Endothelial cell of umbilical vein (primary cell): ENCODE measurements at regions not wholly inside any gene's neighbourhood (a gene's known extent, or its start where the extent isn't known, plus 50 kb on each side); places are given as distances from the start of the nearest gene placed in this dataset.

Experiments
- BruUV-seq: library from RNA; stranded (reverse); fragments of 400-500 nt; replicated peaks from 2 replicates; lab custom pipeline; 2021; lab: Mats Ljungman, UMichigan
- CTCF ChIA-PET: fragments of 300-600, 350-600 bp; sonication (Branson Sonifier 250); formaldehyde crosslinking; loops from one replicate; lab custom pipeline; 2021; ENCODE audit warnings: antibody characterized with exemption, inconsistent platforms; lab: Charles Lee
- POLR2A ChIA-PET: fragments of 300-600, 350-600 bp; sonication (Branson Sonifier 250); formaldehyde crosslinking; loops from one replicate; lab custom pipeline; 2021; ENCODE audit warnings: antibody characterized with exemption, inconsistent platforms; lab: Charles Lee
- DNase-seq: peaks from one replicate; pipeline ENCODE4 v3.0.0-alpha.2; 2011; ENCODE audit warnings: low read depth, low spot score
- FAIRE-seq: peaks from 2 replicates; lab custom pipeline; 2011; peaks lifted over from hg19 to GRCh38; lab: Jason Lieb, UNC
- H2AFZ ChIP-seq: 2 replicates; pipeline ENCODE4 v1.6.0; 2012; ENCODE audit warnings: low read depth, low read length, control low read depth, inconsistent platforms
- H3K27ac ChIP-seq: 2 replicates; pipeline ENCODE4 v1.5.1; 2011; ENCODE audit warnings: low read depth, mild to moderate bottlenecking, control low read depth, low read length, moderate library complexity; ENCODE audit not compliant: insufficient read depth
- H3K27me3 ChIP-seq, 2 experiments: 2 replicates each; pipeline versions ENCODE4 v1.6.0 to v1.6.1; 2011; ENCODE audit warnings: low read length in 2 of 2, mixed read lengths in 1 of 2; ENCODE audit not compliant: control insufficient read depth in 2 of 2, insufficient read depth in 2 of 2
- H3K36me3 ChIP-seq, 2 experiments: 2 replicates in 1 of 2; 3 replicates in 1 of 2; pipeline ENCODE4 v1.5.1; 2011; ENCODE audit warnings: low read length in 2 of 2, mild to moderate bottlenecking in 1 of 2, moderate library complexity in 1 of 2; ENCODE audit not compliant: control insufficient read depth in 2 of 2, insufficient read depth in 2 of 2; ENCODE audit errors: extremely low read depth in 1 of 2
- H3K4me1 ChIP-seq: 3 replicates; pipeline ENCODE4 v1.5.1; 2011; ENCODE audit warnings: mild to moderate bottlenecking, low read length; ENCODE audit not compliant: control insufficient read depth, insufficient read depth; ENCODE audit errors: extremely low read depth
- H3K4me2 ChIP-seq: 2 replicates; pipeline ENCODE4 v1.6.1; 2011; ENCODE audit warnings: low read length, control low read depth, mixed read lengths; ENCODE audit not compliant: insufficient read depth
- H3K4me3 ChIP-seq, 3 experiments: fragments of 200-600 bp in 1 of 3; sonication (generic), shearing (Covaris generic) in 1 of 3; replicated peaks in 1 of 3; 2 replicates each; pipeline ENCODE4 v1.5.1; 2011 to 2016; ENCODE audit warnings: control low read depth in 3 of 3, low read length in 3 of 3, mild to moderate bottlenecking in 2 of 3, inconsistent platforms in 1 of 3, low read depth in 1 of 3, moderate library complexity in 1 of 3; ENCODE audit not compliant: insufficient read depth in 1 of 3
- H3K79me2 ChIP-seq: 2 replicates; pipeline ENCODE4 v1.6.0; 2012; ENCODE audit warnings: low read length, inconsistent platforms; ENCODE audit not compliant: control insufficient read depth, insufficient read depth
- H3K9ac ChIP-seq: replicated peaks from 2 replicates; pipeline ENCODE3; 2011; ENCODE audit warnings: low read length, control low read depth; ENCODE audit not compliant: insufficient read depth; ENCODE audit errors: extremely low read depth
- H3K9me1 ChIP-seq: replicated peaks from 3 replicates; pipeline ENCODE4 v1.6.0; 2011; ENCODE audit warnings: mild to moderate bottlenecking, low read length; ENCODE audit not compliant: control insufficient read depth, insufficient read depth; ENCODE audit errors: extremely low read depth
- H3K9me3 ChIP-seq: replicated peaks from 2 replicates; pipeline ENCODE4 v1.5.1; 2012; ENCODE audit warnings: low read length, inconsistent platforms; ENCODE audit not compliant: control insufficient read depth, insufficient read depth
- H4K20me1 ChIP-seq: replicated peaks from 2 replicates; pipeline ENCODE3; 2011; ENCODE audit warnings: mild to moderate bottlenecking, low read length; ENCODE audit not compliant: control insufficient read depth, insufficient read depth; ENCODE audit errors: extremely low read depth
- CTCF ChIP-seq, 2 donors: IDR thresholded peaks; 1 replicate in 1 of 2; 2 replicates in 1 of 2; pipeline ENCODE4 v1.5.1; 2011; ENCODE audit warnings: low read length in 2 of 2, mild to moderate bottlenecking in 2 of 2, moderate library complexity in 2 of 2, control low read depth in 1 of 2, inconsistent platforms in 1 of 2, low read depth in 1 of 2; ENCODE audit not compliant: insufficient read depth in 1 of 2; ENCODE audit errors: extremely low read depth in 1 of 2
- EZH2 ChIP-seq: IDR thresholded peaks from 2 replicates; pipeline ENCODE4 v1.6.1; 2012; ENCODE audit warnings: borderline replicate concordance, low read depth, mild to moderate bottlenecking, moderate library complexity, low read length, inconsistent platforms; ENCODE audit not compliant: severe bottlenecking
- FOS ChIP-seq: IDR thresholded peaks from 2 replicates; pipeline ENCODE4 v1.6.1; 2011; ENCODE audit warnings: mild to moderate bottlenecking, low read length, moderate library complexity, borderline replicate concordance; ENCODE audit not compliant: insufficient read depth
- GATA2 ChIP-seq: IDR thresholded peaks from 2 replicates; pipeline ENCODE4 v1.7.0; 2011; ENCODE audit warnings: low read depth, mild to moderate bottlenecking, moderate library complexity, mixed read lengths, low read length; ENCODE audit not compliant: insufficient read length, insufficient read depth
- JUN ChIP-seq: IDR thresholded peaks from 2 replicates; pipeline ENCODE4 v1.6.1; 2011; ENCODE audit warnings: borderline replicate concordance, low read depth; ENCODE audit not compliant: insufficient read length, insufficient read depth
- MYC ChIP-seq: IDR thresholded peaks from one replicate; pipeline ENCODE4 v1.6.1; 2011; ENCODE audit warnings: mild to moderate bottlenecking, low read depth, low read length
- POLR2A ChIP-seq: IDR thresholded peaks from 2 replicates; pipeline ENCODE4 v1.6.1; 2012; ENCODE audit warnings: low read depth, mild to moderate bottlenecking, control low read depth, low read length
- POLR2AphosphoS5 ChIP-seq: IDR thresholded peaks from 2 replicates; pipeline ENCODE4 v1.6.1; 2012; ENCODE audit warnings: low read depth, mild to moderate bottlenecking, control low read depth, low read length, moderate library complexity; ENCODE audit not compliant: insufficient read depth
- dilution Hi-C: fragments of 300-500 bp; cut with MboI; formaldehyde crosslinking; loops from one replicate; pipeline ENCODE4 v1.15.0; 2019; ENCODE audit warnings: low sequenced_read_pairs; ENCODE audit not compliant: extremely low pct_ligation_motif_present
- intact Hi-C: fragments of 100-400 bp; cut with micrococcal nuclease; formaldehyde crosslinking; loops from one replicate; pipeline ENCODE4 v1.10.0; 2022
- TF ChIP-seq, protein P1 (sequence below): IDR thresholded peaks from 2 replicates; pipeline ENCODE4 v1.6.1; 2011; ENCODE audit not compliant: insufficient read depth, insufficient read length

DNA sequence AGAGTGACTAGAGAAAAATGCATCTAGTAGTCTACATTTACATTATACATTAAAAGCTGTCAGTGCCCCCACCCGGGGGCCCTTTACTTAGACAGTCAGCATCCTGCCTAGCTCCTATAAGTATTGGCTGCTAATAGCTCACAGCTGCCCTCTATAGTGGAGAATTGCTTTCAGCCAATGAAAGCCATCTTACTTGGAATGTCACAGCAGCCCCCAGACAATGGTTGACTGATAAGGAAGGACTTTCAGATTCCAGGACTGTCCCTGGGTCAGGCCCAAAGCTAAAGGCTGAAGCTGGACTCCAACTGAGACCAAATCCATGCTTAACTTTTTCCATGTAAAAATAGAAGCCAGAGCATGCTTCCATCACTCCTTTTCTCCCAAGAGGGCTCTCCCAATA, 196.9 kb downstream of the ANKRD50 start:
- H3K9me1 ChIP-seq, result no peaks in the 10 kb centered on the region
- H3K4me1 ChIP-seq, result no peaks in the 10 kb centered on the region
- BruUV-seq, result no TSS peak
- no peaks in the 10 kb centered on the region for H3K79me2 ChIP-seq
- dilution Hi-C loops, result no loop called here
- TF ChIP-seq EZH2 (no peak), GATA2 (no peak), FOS (no peak), CTCF (IDR thresholded peaks at IDR 0.05; ENCODE audit: extremely low read depth in 1 of 2, insufficient read depth in 1 of 2, low read depth in 1 of 2, low read length in 2 of 2) (no peak), MYC (no peak), POLR2A (no peak), JUN (no peak), POLR2AphosphoS5 (no peak)
- TF ChIP-seq, protein P1, sequence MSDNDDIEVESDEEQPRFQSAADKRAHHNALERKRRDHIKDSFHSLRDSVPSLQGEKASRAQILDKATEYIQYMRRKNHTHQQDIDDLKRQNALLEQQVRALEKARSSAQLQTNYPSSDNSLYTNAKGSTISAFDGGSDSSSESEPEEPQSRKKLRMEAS, result no peak
- no peak overlapping the region for H3K27ac ChIP-seq
- H3K4me3 ChIP-seq, result no peak overlapping the region
- DNase-seq (no peak), FAIRE-seq (no peak)
- H3K36me3 ChIP-seq, result no peaks in the 10 kb centered on the region
- CTCF ChIA-PET, result interaction anchor here (0.6 to 1.9 kb wide), 5 partner anchors 11 to 181 kb away, joined by 3 to 5 read pairs (median 3); no protein-coding TSS in a partner anchor
- no peak overlapping the region for H3K9ac ChIP-seq
- H3K4me2 ChIP-seq, result no peak overlapping the region
- H2AFZ ChIP-seq, result no peak overlapping the region
- no peaks in the 10 kb centered on the region for H3K27me3 ChIP-seq
- intact Hi-C loops, result loop anchor here (10.0 kb wide), 1 partner anchor 729 kb away; no protein-coding TSS in a partner anchor
- H4K20me1 ChIP-seq, result no peaks in the 10 kb centered on the region
- H3K9me3 ChIP-seq, result no peaks in the 10 kb centered on the region
- POLR2A ChIA-PET, result no interaction called here
